Neural cell (in vitro differentiated cells): ENCODE measurements at regions not wholly inside any gene's neighbourhood (a gene's known extent, or its start where the extent isn't known, plus 50 kb on each side); places are given as distances from the start of the nearest gene placed in this dataset.

ENCODE experiments used
- CTCF ChIP-seq: fragments of 450-650 bp; IDR thresholded peaks from 2 replicates; pipeline ENCODE4 v1.5.1; 2014; ENCODE audit warnings: antibody characterized with exemption, mild to moderate bottlenecking, moderate library complexity; ENCODE audit not compliant: poor library complexity, severe bottlenecking
- EP300 ChIP-seq: fragments of 450-650 bp; conservative IDR thresholded peaks from 2 replicates; pipeline ENCODE4 v1.6.1; 2014; ENCODE audit warnings: antibody characterized with exemption, mild to moderate bottlenecking, moderate library complexity; ENCODE audit not compliant: poor library complexity, severe bottlenecking
- EZH2 ChIP-seq: fragments of 200-600, 300-800 bp; shearing (Covaris generic), sonication (generic); IDR thresholded peaks from 2 replicates; pipeline ENCODE4 v1.6.1; 2014; ENCODE audit warnings: antibody characterized with exemption, low read length, borderline replicate concordance, mild to moderate bottlenecking; ENCODE audit not compliant: insufficient read depth, poor library complexity, severe bottlenecking
- MXI1 ChIP-seq: fragments of 450-650 bp; conservative IDR thresholded peaks from 2 replicates; pipeline ENCODE4 v1.6.1; 2014; ENCODE audit warnings: antibody characterized with exemption, mild to moderate bottlenecking; ENCODE audit not compliant: poor library complexity, severe bottlenecking
- POLR2AphosphoS5 ChIP-seq: IDR thresholded peaks from 2 replicates; pipeline ENCODE4 v1.6.1; 2012
- RAD21 ChIP-seq: fragments of 450-650 bp; conservative IDR thresholded peaks from 2 replicates; pipeline ENCODE4 v1.6.1; 2014; ENCODE audit warnings: antibody characterized with exemption, mild to moderate bottlenecking, moderate library complexity
- REST ChIP-seq: IDR thresholded peaks from 2 replicates; pipeline ENCODE4 v1.6.1; 2012; ENCODE audit warnings: borderline replicate concordance
- TAF1 ChIP-seq: IDR thresholded peaks from 2 replicates; pipeline ENCODE4 v1.6.1; 2012; ENCODE audit warnings: low read depth

GRCh38 chr6:138716013-138716412, 57.6 kb upstream of the CCDC28A start:
- no peak for TF ChIP-seq CTCF
- no peak for TF ChIP-seq EP300
- TF ChIP-seq TAF1, result no peak
- TF ChIP-seq RAD21, result no peak
- TF ChIP-seq REST, result no peak
- TF ChIP-seq POLR2AphosphoS5, result no peak
- TF ChIP-seq MXI1, result no peak
- TF ChIP-seq EZH2, result no peak
